ENCODE measurements at regions not wholly inside any gene's neighbourhood (a gene's known extent, or its start where the extent isn't known, plus 50 kb on each side); places are given as distances from the start of the nearest gene placed in this dataset.

DNA sequence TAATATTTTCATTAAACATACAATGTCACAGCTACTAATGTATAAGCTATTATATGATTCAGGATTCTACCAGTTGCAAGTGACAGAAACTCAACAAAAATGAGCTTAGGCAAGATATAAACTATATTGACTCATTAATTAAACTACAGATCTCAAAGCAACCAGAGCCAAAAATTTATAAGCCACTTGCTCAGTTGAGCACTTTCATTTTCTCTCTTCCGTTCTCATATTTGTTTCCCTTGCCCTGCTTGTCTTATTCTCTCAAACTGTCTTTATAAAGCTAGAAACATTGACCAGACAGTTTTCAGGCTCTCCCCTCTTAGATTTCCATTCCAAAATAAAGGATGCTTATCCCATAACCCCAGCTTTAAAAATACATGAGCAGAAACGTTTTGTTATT is 60.2 kb upstream of the DGKB start:
- Histone ChIP-seq H3K4me2 (peak overlapping the region; percentile 5; the same call in 1 of the 2 replicates), H3K4me3 (IDR thresholded peaks at IDR 0.05; ENCODE audit: insufficient read depth, low read depth, low read length) (no peak overlapping the region), H2AFZ (ENCODE audit: low read depth) (no peak overlapping the region; the same call in 1 of the 2 replicates), H3K27ac (no peak overlapping the region), H3K27me3 (ENCODE audit: insufficient read depth, low read depth) (no peaks in the 10 kb centered on the region), H3K79me2 (ENCODE audit: insufficient read depth, low read depth) (no peaks in the 10 kb centered on the region), H3K4me1 (ENCODE audit: low read depth, poor library complexity, severe bottlenecking) (no peaks in the 10 kb centered on the region), H3K36me3 (ENCODE audit: insufficient read depth) (no peaks in the 10 kb centered on the region; the same call in 1 of the 2 replicates), H3K9ac (no peak overlapping the region), H4K20me1 (ENCODE audit: insufficient read depth) (no peaks in the 10 kb centered on the region)
- TF ChIP-seq, protein P1, sequence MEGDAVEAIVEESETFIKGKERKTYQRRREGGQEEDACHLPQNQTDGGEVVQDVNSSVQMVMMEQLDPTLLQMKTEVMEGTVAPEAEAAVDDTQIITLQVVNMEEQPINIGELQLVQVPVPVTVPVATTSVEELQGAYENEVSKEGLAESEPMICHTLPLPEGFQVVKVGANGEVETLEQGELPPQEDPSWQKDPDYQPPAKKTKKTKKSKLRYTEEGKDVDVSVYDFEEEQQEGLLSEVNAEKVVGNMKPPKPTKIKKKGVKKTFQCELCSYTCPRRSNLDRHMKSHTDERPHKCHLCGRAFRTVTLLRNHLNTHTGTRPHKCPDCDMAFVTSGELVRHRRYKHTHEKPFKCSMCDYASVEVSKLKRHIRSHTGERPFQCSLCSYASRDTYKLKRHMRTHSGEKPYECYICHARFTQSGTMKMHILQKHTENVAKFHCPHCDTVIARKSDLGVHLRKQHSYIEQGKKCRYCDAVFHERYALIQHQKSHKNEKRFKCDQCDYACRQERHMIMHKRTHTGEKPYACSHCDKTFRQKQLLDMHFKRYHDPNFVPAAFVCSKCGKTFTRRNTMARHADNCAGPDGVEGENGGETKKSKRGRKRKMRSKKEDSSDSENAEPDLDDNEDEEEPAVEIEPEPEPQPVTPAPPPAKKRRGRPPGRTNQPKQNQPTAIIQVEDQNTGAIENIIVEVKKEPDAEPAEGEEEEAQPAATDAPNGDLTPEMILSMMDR (conservative IDR thresholded peaks at IDR 0.05; ENCODE audit: low read depth, low read length): no peak

DNA sequence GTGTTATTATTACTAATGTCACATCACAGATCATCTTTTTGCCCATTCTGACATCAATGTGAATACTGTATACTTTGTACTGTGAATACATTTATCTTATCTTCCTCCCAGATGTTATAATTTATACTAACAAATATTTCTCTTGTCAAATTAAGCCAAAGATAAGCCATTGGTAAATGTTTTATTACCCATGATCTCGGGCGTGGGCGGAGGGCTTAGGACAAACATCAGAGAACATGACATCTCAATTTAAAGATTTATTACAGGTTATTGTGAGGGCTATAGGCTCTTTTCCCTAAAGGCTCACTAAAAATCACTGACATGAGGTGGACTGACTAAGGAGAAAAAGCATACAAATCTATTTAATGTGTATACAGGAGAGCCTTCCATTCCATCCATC is 58.2 kb upstream of the DGKB start:
- H3K4me2 ChIP-seq: no peak overlapping the region
- no peaks in the 10 kb centered on the region for H3K4me1 ChIP-seq (ENCODE audit: low read depth, poor library complexity, severe bottlenecking)
- no peaks in the 10 kb centered on the region; the same call in 1 of the 2 replicates for H3K36me3 ChIP-seq (ENCODE audit: insufficient read depth)
- TF ChIP-seq, protein P1 (conservative IDR thresholded peaks at IDR 0.05; ENCODE audit: low read depth, low read length): no peak
- H3K9ac ChIP-seq: no peak overlapping the region
- no peaks in the 10 kb centered on the region for H3K79me2 ChIP-seq (ENCODE audit: insufficient read depth, low read depth)
- H3K4me3 ChIP-seq (IDR thresholded peaks at IDR 0.05; ENCODE audit: insufficient read depth, low read depth, low read length): no peak overlapping the region
- no peaks in the 10 kb centered on the region for H4K20me1 ChIP-seq (ENCODE audit: insufficient read depth)
- H2AFZ ChIP-seq (ENCODE audit: low read depth): no peak overlapping the region
- no peaks in the 10 kb centered on the region for H3K27me3 ChIP-seq (ENCODE audit: insufficient read depth, low read depth)
- no peak overlapping the region for H3K27ac ChIP-seq

DNA sequence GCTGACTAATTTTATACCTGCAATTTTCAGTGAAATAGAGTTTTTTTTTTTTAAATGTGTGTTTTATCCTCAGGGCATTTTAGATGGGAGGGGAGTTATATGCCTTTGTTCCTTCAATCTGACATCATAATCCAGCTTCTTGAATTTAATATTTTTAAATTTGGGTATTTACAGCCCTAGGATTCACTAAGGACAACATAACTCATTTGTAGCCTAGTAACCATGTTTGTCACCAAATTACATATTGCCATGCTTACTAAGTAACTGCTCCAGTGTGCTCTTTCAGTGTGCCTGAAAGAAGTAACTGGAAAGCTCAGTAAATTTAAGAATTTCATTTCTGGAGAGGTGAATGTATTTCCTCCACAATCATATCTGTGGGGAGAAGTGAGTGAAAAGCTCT is 56.8 kb upstream of the DGKB start:
- H3K27ac ChIP-seq: no peak overlapping the region
- H3K4me3 ChIP-seq (IDR thresholded peaks at IDR 0.05; ENCODE audit: insufficient read depth, low read depth, low read length): no peak overlapping the region
- no peaks in the 10 kb centered on the region for H3K4me1 ChIP-seq (ENCODE audit: low read depth, poor library complexity, severe bottlenecking)
- no peaks in the 10 kb centered on the region for H3K27me3 ChIP-seq (ENCODE audit: insufficient read depth, low read depth)
- TF ChIP-seq, protein P1 (conservative IDR thresholded peaks at IDR 0.05; ENCODE audit: low read depth, low read length): no peak
- H3K4me2 ChIP-seq: no peak overlapping the region
- no peak overlapping the region for H3K9ac ChIP-seq
- H3K36me3 ChIP-seq (ENCODE audit: insufficient read depth): no peaks in the 10 kb centered on the region; the same call in 1 of the 2 replicates
- no peaks in the 10 kb centered on the region for H3K79me2 ChIP-seq (ENCODE audit: insufficient read depth, low read depth)
- H4K20me1 ChIP-seq (ENCODE audit: insufficient read depth): no peaks in the 10 kb centered on the region
- H2AFZ ChIP-seq (ENCODE audit: low read depth): no peak overlapping the region

DNA sequence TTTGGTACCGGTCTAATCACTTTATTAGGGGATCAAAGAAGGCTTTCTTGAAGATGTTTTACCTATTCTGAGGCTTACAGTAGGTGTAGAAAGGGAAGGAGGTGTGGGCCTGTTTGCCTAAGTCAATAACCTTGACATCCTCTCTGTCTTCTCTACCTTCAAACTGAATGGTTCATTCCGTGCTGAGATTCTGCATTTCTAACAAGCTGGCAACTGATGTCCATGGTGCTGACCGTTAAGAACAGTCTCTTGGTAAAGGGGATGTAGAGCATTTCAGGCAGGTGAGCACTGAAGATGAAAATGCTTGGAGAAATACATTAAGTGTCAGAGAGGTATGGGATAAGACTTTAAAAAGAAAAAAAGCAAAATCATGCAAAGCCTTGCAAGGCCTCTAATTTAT is 51.5 kb upstream of the DGKB start:
- no peak overlapping the region for H3K27ac ChIP-seq
- H3K79me2 ChIP-seq (ENCODE audit: insufficient read depth, low read depth): no peaks in the 10 kb centered on the region
- H4K20me1 ChIP-seq (ENCODE audit: insufficient read depth): no peaks in the 10 kb centered on the region
- H3K4me1 ChIP-seq (ENCODE audit: low read depth, poor library complexity, severe bottlenecking): no peaks in the 10 kb centered on the region
- H3K9ac ChIP-seq: no peak overlapping the region
- H3K27me3 ChIP-seq (ENCODE audit: insufficient read depth, low read depth): no peaks in the 10 kb centered on the region
- TF ChIP-seq, protein P1 (conservative IDR thresholded peaks at IDR 0.05; ENCODE audit: low read depth, low read length): no peak
- no peak overlapping the region for H3K4me2 ChIP-seq
- H3K4me3 ChIP-seq (IDR thresholded peaks at IDR 0.05; ENCODE audit: insufficient read depth, low read depth, low read length): no peak overlapping the region
- H2AFZ ChIP-seq (ENCODE audit: low read depth): no peak overlapping the region
- H3K36me3 ChIP-seq (ENCODE audit: insufficient read depth): no peaks in the 10 kb centered on the region; the same call in 1 of the 2 replicates

Data from KMS-11 (cell line).